ENCODE measurements at regions not wholly inside any gene's neighbourhood (a gene's known extent, or its start where the extent isn't known, plus 50 kb on each side); places are given as distances from the start of the nearest gene placed in this dataset.

GRCh38 chr13:61592489-61592888 lies 176.8 kb upstream of the PCDH20 start:
- Histone ChIP-seq H3K4me1 (no peaks in the 10 kb centered on the region), H3K9ac (ENCODE audit: low read depth in 2 of 2, low read length in 2 of 2) (no peak overlapping the region), H3K9me3 (no peaks in the 10 kb centered on the region), H3K27me3 (no peaks in the 10 kb centered on the region), H3K27ac (no peak overlapping the region), H3K36me3 (no peaks in the 10 kb centered on the region), H3K4me3 (no peak overlapping the region)
- no peak for DNase-seq
- TF ChIP-seq CTCF (IDR thresholded peaks at IDR 0.05): no peak
- intact Hi-C loops (cut with DNase I): no loop called here

GRCh38 chr13:61575973-61576372 lies 160.3 kb upstream of the PCDH20 start:
- DNase-seq: no peak

GRCh38 chr13:61563645-61564044 lies 148.0 kb upstream of the PCDH20 start:
- Histone ChIP-seq H3K4me3 (no peak overlapping the region), H3K9me3 (no peaks in the 10 kb centered on the region), H3K27ac (no peak overlapping the region), H3K4me1 (no peaks in the 10 kb centered on the region), H3K27me3 (no peaks in the 10 kb centered on the region), H3K9ac (ENCODE audit: low read depth in 2 of 2, low read length in 2 of 2) (no peak overlapping the region), H3K36me3 (no peaks in the 10 kb centered on the region)
- intact Hi-C loops (cut with DNase I): no loop called here
- DNase-seq: no peak
- no peak for TF ChIP-seq CTCF (IDR thresholded peaks at IDR 0.05)

More at GRCh38 chr13:61575973-61576372, 160.3 kb upstream of the PCDH20 start:
- no peak for TF ChIP-seq CTCF (IDR thresholded peaks at IDR 0.05)
- no peaks in the 10 kb centered on the region for H3K4me1 ChIP-seq
- no peak overlapping the region for H3K27ac ChIP-seq
- no peak overlapping the region for H3K9ac ChIP-seq (ENCODE audit: low read depth in 2 of 2, low read length in 2 of 2)
- no peaks in the 10 kb centered on the region for H3K36me3 ChIP-seq
- intact Hi-C loops (cut with DNase I): no loop called here
- H3K4me3 ChIP-seq: no peak overlapping the region
- no peaks in the 10 kb centered on the region for H3K9me3 ChIP-seq
- no peaks in the 10 kb centered on the region for H3K27me3 ChIP-seq

- Histone ChIP-seq H3K4me1 (no peaks in the 10 kb centered on the region), H3K36me3 (no peaks in the 10 kb centered on the region), H3K9me3 (no peaks in the 10 kb centered on the region), H3K9ac (ENCODE audit: low read depth in 2 of 2, low read length in 2 of 2) (no peak overlapping the region), H3K4me3 (no peak overlapping the region), H3K27me3 (no peaks in the 10 kb centered on the region), H3K27ac (no peak overlapping the region)
- no peak for DNase-seq
- TF ChIP-seq CTCF (IDR thresholded peaks at IDR 0.05): no peak
- intact Hi-C loops (cut with DNase I): no loop called here
These were observed 131.3 kb upstream of the PCDH20 start for GRCh38 chr13:61546911-61547310.

GRCh38 chr13:61546413-61546812 lies 130.8 kb upstream of the PCDH20 start:
- DNase-seq: no peak
- H3K27me3 ChIP-seq: no peaks in the 10 kb centered on the region
- H3K9ac ChIP-seq (ENCODE audit: low read depth in 2 of 2, low read length in 2 of 2): no peak overlapping the region
- TF ChIP-seq CTCF (IDR thresholded peaks at IDR 0.05): no peak
- intact Hi-C loops (cut with DNase I): no loop called here
- H3K27ac ChIP-seq: no peak overlapping the region
- H3K4me1 ChIP-seq: no peaks in the 10 kb centered on the region
- H3K4me3 ChIP-seq: no peak overlapping the region
- H3K9me3 ChIP-seq: no peaks in the 10 kb centered on the region
- no peaks in the 10 kb centered on the region for H3K36me3 ChIP-seq

- intact Hi-C loops (cut with DNase I): no loop called here
- H3K27me3 ChIP-seq: no peaks in the 10 kb centered on the region
These were observed 120.8 kb upstream of the PCDH20 start for GRCh38 chr13:61536433-61536832.

More at GRCh38 chr13:61536433-61536832, 120.8 kb upstream of the PCDH20 start:
- Histone ChIP-seq H3K27ac (no peak overlapping the region), H3K4me1 (no peaks in the 10 kb centered on the region), H3K4me3 (no peak overlapping the region), H3K9me3 (no peaks in the 10 kb centered on the region), H3K36me3 (no peaks in the 10 kb centered on the region), H3K9ac (ENCODE audit: low read depth in 2 of 2, low read length in 2 of 2) (no peak overlapping the region)
- no peak for TF ChIP-seq CTCF (IDR thresholded peaks at IDR 0.05)
- DNase-seq: no peak

Data from colonic mucosa (tissue), 4 donors.